Limb (tissue), 2 donors: ENCODE measurements at regions not wholly inside any gene's neighbourhood (a gene's known extent, or its start where the extent isn't known, plus 50 kb on each side); places are given as distances from the start of the nearest gene placed in this dataset.

Experiments
- DNase-seq, 2 donors: peaks; one replicate each; pipeline ENCODE4 v3.0.0-alpha.2; 2016; ENCODE audit errors: extremely low spot score in 2 of 2

- DNase-seq = no peak
These were observed 161.5 kb upstream of the BLID start for GRCh38 chr11:122277493-122277892.

- no peak for DNase-seq
These were observed 160.2 kb upstream of the BLID start for GRCh38 chr11:122276221-122276620.

- no peak for DNase-seq
These were observed 159.5 kb upstream of the BLID start for GRCh38 chr11:122275508-122275907.

- DNase-seq = no peak
These were observed 157.6 kb upstream of the BLID start for GRCh38 chr11:122273476-122274191.

GRCh38 chr11:122271745-122272144, 155.7 kb upstream of the BLID start:
- no peak for DNase-seq

- no peak for DNase-seq
These were observed 155.1 kb upstream of the BLID start for GRCh38 chr11:122271137-122271536.

- DNase-seq = no peak
These were observed 154.5 kb upstream of the BLID start for GRCh38 chr11:122270535-122270934.

- DNase-seq = no peak
These were observed 153.8 kb upstream of the BLID start for GRCh38 chr11:122269824-122270223.

GRCh38 chr11:122268601-122269130, 152.7 kb upstream of the BLID start:
- DNase-seq = no peak

GRCh38 chr11:122267602-122268001, 151.6 kb upstream of the BLID start:
- DNase-seq = no peak

- no peak for DNase-seq
These were observed 150.0 kb upstream of the BLID start for GRCh38 chr11:122265981-122266380.

- DNase-seq = no peak
These were observed 148.1 kb upstream of the BLID start for GRCh38 chr11:122264121-122264520.

GRCh38 chr11:122261546-122261945, 145.5 kb upstream of the BLID start:
- DNase-seq = no peak

- no peak for DNase-seq
These were observed 143.3 kb upstream of the BLID start for GRCh38 chr11:122259195-122259821.

GRCh38 chr11:122258446-122259194, 142.6 kb upstream of the BLID start:
- no peak for DNase-seq

- peak in 1 of 2 donors; percentile 78 for DNase-seq
These were observed 137.7 kb upstream of the BLID start for GRCh38 chr11:122253589-122254231.

GRCh38 chr11:122248939-122249338, 132.9 kb upstream of the BLID start:
- DNase-seq = no peak

- DNase-seq = peak; percentile 68 to 80
These were observed 132.1 kb upstream of the BLID start for GRCh38 chr11:122248131-122248530.

- no peak for DNase-seq
These were observed 130.9 kb upstream of the BLID start for GRCh38 chr11:122246874-122247273.

- no peak for DNase-seq
These were observed 126.7 kb upstream of the BLID start for GRCh38 chr11:122242731-122243130.

- DNase-seq = no peak
These were observed 125.6 kb upstream of the BLID start for GRCh38 chr11:122241566-122241965.

GRCh38 chr11:122240638-122241037, 124.6 kb upstream of the BLID start:
- no peak for DNase-seq
